Heart left ventricle (tissue), 13 donors: ENCODE measurements at regions not wholly inside any gene's neighbourhood (a gene's known extent, or its start where the extent isn't known, plus 50 kb on each side); places are given as distances from the start of the nearest gene placed in this dataset.

Experiments used
- POLR2A ChIP-seq, 2 donors: fragments of 450-650 bp; IDR thresholded peaks; one replicate each; pipeline ENCODE4 v1.6.1; 2017; ENCODE audit warnings: antibody characterized with exemption in 2 of 2, mild to moderate bottlenecking in 2 of 2, moderate library complexity in 2 of 2
- TF ChIP-seq, protein P1 (sequence below), 12 donors: fragments of 200-600 bp; sonication (generic) in 4 of 12; IDR thresholded peaks; one replicate each; pipeline versions ENCODE4 v1.5.0 to v1.8.0; 2018 to 2022; ENCODE audit warnings: antibody characterized with exemption in 12 of 12, mild to moderate bottlenecking in 5 of 12
- donor health status: ischemic (EF 13 %, LVEDD 7.1; RV severe dilation, severe dysfunction).
- donor health status: DM: no; HTN: yes; CAD: no.
- donor health status: DM: no; HTN: no; CAD: no.
- donor health status: ischemic (EF 25% LVEDD 6.9; RV normal size, moderate dysfunction).
- donor health status: ischemic (EF 25% LVEDD 5.7; RV mildly dilated, moderate dysfunction).
- donor health status: ischemic (EF 35%, LVEDD 5.7; RV mildly dilated, moderate dysfunction).
- donor health status: nonischemic (EF 11% LVEDD 7.7; RV severe dilation, severe dysfunction).
- donor health status: DM: yes; HTN: yes; CAD: no.
- donor health status: PGD.
- donor health status: ischemic (EF 29% LVEDD 5.4; RV normal size, mild dysfunction).
- donor health status: nonischemic (EF 23%, LVEDD 6.1; RV moderate dilation, normal function).

DNA sequence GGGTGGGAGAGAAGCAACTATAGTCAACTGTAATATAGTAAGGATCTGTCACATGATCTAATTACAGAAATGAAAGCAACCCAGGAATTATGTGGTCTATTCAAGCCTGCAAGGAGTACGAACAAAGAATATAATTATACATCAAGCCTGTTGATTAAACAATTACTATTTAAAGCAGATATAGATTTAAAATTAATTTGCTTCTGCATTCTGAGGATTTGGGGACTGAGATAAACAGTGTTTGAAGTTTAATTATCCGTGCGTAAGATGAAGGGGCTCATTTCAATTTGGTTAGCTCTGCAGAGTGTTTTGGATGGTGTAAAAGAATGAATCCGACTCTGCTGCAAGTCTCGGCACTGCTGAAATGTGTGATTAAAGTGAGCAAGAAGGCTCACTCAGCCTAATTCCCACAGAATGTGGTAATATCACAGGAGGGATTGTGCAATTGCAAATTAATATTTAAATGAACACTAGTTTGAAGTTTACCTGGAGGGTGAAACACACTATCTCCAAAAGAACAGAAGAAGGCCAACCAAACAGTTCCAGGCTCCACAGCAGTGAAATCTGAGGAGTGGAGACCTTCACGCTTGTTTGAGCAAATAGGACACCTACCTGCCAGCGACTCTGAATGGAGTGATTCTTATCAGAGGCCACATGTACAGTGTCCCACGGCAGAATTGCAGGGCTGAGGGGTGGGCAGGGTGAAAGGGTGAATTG is 420.6 kb upstream of the SLC30A5 start:
- TF ChIP-seq, protein P1, sequence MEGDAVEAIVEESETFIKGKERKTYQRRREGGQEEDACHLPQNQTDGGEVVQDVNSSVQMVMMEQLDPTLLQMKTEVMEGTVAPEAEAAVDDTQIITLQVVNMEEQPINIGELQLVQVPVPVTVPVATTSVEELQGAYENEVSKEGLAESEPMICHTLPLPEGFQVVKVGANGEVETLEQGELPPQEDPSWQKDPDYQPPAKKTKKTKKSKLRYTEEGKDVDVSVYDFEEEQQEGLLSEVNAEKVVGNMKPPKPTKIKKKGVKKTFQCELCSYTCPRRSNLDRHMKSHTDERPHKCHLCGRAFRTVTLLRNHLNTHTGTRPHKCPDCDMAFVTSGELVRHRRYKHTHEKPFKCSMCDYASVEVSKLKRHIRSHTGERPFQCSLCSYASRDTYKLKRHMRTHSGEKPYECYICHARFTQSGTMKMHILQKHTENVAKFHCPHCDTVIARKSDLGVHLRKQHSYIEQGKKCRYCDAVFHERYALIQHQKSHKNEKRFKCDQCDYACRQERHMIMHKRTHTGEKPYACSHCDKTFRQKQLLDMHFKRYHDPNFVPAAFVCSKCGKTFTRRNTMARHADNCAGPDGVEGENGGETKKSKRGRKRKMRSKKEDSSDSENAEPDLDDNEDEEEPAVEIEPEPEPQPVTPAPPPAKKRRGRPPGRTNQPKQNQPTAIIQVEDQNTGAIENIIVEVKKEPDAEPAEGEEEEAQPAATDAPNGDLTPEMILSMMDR (IDR thresholded peaks at IDR 0.05): no peak
- no peak for TF ChIP-seq POLR2A (IDR thresholded peaks at IDR 0.05)
